Endothelial cell of hepatic sinusoid (primary cell): ENCODE measurements at regions not wholly inside any gene's neighbourhood (a gene's known extent, or its start where the extent isn't known, plus 50 kb on each side); places are given as distances from the start of the nearest gene placed in this dataset.
"Not testable (repeated sequence)": the region's sequence is repeated elsewhere in the genome, so short reads cannot be mapped to it uniquely, and the experiment has no call there.

Experiments used
- in situ Hi-C: cut with HindIII; loops from 2 replicates; pipeline ENCODE4 v1.10.0; 2017; ENCODE audit warnings: low sequenced_read_pairs

DNA sequence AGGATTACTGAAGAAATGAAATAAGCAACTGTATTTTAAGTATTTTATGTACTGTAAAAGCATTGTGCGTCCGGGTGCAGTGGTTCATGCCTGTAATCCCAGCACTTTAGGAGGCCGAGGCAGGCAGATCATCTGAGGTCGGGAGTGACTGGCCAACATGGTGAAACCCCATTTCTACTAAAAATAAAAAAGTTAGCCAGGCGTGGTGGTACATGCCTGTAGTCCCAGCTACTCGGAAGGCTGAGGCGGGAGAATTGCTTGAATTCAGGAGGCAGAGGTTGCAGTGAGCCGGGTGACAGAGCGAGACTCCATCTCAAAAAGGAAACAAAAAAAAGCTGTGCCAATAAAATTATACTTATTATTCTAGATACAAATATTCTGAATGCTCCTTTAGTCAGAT, 215.4 kb upstream of the DMRT1 start:
- in situ Hi-C loops, result not testable (repeated sequence)

DNA sequence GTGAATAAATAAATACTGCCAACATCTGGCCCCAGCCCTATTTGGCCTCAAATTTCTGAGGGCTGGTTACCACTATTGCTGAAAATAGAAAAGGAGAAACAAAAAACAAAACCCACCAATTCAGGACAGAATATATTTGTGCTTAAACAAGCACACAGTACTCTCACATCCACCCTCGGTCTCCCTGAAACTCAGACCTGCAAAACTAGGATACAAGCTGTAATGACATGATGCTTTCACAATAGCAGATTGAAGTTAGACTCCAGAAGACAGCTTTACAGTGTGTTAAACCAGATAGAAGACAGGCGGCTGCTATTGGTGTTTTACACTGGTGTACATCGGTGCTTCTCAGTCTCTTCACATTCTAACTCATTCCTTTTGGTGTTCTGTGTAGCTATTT, 214.9 kb upstream of the DMRT1 start:
- in situ Hi-C loops, result no loop called here

DNA sequence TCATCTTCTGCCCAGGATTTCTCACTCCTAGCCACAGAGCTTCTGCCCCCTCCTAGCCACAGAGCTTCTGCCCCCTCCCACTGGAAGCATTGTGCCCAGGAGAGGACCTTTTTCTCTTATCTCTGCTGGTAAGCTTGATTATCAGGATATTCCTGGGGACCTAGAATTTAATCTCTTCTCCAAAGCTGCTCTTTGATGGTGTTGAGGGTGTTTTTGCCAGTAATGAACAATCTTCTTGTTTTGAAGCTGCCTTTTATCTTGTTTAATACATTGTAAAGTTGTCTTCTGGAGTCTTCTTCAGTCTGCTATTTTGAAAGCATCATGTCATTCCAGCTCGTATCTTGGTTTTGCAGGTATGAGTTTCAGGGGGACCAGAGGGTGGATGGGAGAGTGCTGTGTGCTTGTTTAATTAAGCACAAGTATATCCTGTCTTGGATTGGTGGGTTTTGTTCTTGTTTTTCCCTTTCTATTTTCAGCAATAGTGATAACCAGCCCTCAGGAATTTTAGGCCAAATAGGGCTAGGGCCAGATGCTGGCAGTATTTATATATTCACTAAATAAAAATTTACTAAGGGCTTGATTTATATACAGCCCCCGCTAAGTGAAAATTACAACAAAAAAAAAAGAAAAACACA, 214.0 kb upstream of the DMRT1 start:
- in situ Hi-C loops, result no loop called here

DNA sequence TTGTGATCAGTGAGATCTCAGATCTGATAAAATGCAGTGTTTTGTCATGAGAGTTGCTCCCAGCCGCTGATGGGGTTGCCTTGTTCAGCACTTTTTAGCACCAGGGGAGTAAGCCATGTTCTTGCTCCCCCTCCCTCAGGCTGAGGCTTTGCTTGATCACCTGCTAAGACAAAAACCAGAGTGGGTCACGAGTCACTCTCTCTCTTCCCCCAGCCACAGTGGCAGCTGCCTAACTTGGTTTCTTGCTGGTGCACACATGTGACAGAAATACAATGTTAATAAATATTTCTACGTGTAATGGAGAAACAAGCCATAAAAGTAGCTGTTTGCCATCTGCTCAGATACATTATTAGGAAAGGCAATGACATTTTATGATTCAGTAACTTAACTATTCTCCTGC, 212.4 kb upstream of the DMRT1 start:
- in situ Hi-C loops, result no loop called here

DNA sequence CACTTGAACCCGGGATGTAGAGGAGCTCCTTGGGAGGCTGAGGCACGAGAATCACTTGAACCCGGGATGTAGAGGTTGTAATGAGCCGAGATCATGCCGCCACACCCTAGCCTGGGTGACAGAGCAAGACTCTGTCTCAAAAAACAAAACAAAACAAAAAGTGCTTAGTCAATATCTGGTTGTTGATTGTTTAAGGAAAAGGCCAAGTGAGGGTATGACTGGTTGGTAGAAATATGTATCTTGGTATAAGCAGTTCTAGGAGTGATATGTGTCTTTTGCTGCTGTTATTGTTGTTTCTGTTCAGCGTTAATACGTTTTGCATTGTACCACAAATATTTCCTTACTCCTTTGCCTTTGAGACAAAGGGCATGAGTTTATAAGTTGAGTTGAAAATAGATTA, 210.7 kb upstream of the DMRT1 start:
- in situ Hi-C loops, result no loop called here

DNA sequence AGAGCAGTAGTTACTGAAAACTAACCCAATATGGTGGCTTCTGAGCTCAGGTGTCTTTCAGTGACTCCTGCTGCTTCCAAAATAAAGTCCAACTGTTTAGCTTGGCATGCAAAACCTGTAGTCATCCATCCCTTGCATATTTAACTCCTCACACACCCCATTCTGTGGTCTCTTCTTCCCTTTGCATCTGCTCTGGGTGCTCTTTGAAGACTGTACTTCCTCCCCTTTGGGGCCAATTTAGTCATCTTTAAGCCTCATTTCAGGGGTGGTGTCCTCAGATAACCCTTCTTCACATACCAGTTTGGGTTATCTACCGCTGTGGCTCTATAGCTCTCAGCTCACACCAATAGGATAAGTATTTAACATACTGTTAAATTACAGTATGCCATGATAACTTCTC, 209.9 kb upstream of the DMRT1 start:
- in situ Hi-C loops, result no loop called here

DNA sequence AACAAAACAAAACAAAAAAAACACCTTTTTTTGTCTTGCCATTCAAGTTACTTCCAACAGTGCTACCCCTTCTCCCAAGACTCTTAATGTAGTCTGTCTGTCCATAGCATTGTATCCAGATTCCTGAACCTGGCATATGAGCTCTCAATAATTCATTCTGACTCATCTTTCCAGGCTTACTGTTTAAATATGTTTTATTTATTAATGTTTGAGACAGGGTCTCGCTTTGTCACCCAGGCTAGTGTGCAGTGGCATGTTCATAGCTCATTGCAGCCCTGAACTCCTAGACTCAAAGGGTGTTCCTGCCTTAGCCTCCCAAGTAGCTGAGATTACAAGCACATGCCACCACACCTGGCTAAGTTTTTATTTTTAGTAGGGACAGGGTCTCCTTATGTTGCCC, 208.0 kb upstream of the DMRT1 start:
- in situ Hi-C loops, result no loop called here

DNA sequence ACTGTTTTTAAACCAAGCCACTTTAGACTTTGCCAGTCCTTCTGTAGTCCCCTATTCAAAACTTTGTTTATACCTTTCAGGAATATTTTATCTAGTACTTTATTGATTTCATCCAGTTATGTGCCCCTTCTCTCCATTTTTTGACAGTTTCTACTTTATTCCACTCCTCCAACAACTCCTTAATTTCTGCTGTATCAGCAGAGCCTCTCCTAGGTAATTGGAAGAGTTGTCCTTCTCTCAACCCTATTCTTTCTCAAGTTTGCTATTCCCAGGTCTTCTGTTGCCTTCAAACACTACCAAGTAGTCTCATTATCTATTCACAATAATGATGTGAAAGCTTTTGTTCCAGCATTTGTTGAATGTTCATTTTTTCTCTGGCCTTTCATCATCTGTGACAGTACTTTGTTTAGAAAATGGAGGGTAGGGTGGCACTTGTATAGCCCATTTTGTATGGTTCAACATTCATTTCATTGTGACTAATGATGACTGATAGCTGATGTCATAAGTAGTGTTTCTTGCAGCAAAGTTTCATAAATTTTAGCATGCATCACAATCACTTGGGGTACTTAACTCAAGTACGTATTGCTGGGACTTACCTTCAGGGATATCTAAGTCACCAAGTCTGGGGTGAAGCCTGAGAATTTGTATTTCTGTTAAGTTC, 204.4 kb upstream of the DMRT1 start:
- in situ Hi-C loops, result no loop called here

DNA sequence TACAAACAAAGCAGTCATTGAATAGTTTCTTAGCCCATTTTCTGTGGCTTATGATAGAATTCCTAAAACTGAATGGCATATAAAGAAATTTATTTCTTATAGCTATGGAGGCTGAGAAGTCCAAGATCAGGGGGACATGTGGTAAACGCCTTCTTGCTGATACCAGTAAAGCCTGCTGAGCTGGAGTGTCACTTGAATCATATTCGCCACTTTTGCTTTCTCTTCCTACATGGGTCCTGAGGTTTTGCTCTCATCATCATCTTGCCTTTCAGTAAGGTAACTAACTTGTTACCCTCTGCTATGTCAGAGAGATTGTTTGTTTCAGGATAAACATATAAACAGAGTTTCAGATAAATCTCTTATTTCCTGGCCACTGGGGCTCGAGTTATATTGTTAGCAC, 203.3 kb upstream of the DMRT1 start:
- in situ Hi-C loops, result no loop called here

DNA sequence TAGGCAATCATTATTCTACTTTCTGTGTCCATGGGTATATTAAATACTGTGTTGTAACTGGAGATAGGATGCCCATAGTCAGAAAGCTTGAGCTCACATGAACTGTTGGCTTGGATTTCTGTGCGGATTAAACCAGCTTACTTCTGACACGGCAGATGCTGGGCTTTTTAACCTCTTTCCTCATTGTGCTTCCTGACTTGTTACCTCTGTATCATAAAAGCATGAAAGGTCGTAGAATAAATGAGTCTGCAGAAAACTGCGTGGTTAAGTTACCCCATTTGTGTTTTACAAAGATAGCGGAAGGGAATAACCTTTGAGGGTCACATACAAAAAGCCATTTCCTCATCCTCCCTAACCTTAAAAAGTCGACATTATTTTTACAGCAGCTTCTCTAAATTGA, 199.5 kb upstream of the DMRT1 start:
- in situ Hi-C loops, result no loop called here

DNA sequence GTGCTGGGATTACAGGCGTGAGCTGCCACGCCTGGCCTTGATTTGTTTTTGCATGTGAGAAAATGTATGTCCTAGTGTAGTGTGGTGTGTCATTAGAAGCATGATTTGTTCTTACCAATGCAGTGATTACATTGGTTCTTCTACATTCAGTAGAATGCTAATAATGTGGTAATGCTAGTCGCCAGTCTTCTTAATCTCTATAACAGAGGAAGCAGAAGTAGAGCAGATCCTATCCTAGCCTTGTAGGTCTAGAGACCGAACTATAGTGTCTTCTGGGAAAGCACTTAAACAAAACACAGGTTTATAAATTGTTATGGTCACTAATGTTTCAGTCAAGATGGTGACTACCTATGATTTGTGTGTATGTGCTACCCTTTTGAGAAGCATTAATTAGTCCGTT, 197.5 kb upstream of the DMRT1 start:
- in situ Hi-C loops, result no loop called here

DNA sequence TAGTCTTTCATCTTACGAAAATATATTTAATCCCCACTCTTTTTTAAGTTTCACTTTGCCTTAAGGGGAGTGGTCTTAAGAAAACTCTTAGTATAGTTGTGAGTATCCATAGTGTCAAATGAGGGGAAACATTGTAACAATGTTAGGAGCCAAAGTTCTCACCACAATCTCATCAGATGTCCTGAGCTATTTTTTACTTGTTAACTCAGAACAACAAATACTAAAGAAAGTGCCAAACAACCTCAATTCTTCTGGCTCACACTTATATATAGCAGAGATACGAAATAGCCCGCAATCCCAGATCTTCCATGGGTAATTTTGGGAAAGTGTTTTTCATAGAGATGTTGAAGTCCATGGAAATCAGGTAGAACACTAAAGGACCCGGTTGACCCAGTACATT, 194.0 kb upstream of the DMRT1 start:
- in situ Hi-C loops, result no loop called here

DNA sequence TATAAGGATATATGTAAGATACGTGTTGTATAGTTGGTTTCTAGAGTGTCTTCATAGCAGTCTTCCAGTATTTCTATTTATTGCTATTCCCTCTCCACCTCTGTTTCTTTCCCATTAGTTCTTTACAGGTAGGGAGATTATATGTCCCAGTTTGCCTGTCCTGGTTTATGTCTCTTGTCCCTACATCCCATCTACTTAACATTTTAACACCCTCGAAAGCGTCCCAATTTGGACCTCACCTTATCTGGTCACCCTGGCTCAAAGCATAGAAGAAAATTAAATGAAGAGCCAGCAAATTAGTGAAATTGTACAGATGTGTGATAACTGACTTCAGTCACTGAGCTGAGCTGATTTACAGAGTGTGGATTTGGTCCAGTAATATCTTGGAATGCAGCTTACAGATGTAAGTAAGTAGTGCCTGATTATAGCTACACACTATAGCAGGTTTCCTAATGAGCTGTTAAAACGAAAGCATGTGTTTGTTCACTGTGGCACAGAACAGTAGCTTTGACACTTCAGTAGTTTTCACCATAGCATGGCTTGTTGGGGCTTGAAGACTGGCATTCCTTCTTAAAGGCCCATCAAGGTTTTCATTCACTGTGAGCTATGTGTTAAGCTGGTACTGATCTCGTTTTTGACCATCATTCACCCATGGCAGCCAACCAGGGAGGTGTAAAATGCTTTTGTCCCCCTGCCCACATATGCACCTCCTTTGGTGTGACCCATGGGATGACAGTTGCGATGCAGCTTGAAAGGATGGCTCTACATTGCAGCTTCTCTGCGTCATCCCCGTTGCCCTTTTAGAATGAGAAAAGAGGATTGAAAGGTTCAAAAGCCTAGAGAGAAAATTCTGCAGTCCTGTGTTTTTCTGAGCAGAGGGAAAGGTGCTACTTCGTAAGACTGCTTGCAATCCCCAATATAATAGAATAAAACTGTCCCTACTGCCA, 192.1 kb upstream of the DMRT1 start:
- in situ Hi-C loops, result no loop called here

DNA sequence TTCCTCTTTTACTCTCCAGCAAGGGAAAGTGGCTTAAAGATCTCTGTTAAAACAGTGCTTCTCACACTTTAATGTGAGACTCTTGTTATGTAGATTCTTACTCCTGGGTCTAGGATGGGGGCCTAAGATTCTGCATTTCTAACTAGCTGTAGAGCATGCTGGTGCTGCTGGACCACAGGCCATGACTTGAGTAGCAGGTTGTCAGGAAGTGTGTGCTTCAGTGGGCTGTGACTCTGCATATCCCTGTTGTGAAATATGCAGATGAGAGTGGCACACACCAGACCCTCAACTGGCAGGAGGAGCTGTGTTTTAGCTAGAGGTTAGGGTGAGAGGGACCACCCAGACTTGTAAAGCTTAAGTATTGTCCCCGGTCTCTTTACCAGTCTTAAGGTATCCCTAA, 191.1 kb upstream of the DMRT1 start:
- in situ Hi-C loops, result no loop called here

DNA sequence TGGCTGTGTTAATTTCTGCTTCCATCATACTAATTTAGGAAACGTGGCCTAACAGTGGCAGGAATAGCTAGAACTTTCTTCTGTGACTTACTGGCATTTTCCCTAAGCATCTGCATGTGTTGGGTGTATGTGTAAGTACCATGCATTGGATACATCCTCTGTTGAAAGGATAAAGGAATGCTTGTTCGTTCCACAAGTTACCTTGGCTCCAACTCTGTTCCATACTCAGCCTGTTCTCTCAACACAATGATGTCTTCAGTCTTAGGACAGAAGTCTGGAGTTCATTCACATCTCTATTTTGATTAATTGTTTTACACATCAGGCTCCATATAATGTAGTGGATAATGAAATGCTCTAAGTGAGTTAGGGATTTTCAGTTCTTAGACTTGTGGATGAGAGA, 190.1 kb upstream of the DMRT1 start:
- in situ Hi-C loops, result no loop called here

DNA sequence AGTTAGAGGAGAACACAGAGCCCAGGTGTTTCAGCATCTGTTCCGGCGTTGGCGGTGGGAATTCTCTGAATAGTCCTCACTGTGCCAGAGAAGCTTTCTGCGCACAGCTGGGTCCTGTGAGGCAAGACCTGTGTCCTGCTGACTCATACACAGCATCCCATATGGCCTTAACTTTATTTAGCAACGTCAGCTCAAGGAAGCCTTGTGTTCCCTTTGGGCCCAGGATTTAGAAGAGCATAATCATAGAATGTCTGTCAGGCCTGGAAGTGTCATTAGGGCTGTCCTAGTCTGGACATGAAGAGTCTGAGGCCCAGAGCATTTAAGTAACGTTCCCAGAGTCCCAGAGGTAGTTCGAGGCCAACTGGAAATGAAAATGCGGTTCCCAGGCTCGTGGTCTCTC, 188.6 kb upstream of the DMRT1 start:
- in situ Hi-C loops, result no loop called here

DNA sequence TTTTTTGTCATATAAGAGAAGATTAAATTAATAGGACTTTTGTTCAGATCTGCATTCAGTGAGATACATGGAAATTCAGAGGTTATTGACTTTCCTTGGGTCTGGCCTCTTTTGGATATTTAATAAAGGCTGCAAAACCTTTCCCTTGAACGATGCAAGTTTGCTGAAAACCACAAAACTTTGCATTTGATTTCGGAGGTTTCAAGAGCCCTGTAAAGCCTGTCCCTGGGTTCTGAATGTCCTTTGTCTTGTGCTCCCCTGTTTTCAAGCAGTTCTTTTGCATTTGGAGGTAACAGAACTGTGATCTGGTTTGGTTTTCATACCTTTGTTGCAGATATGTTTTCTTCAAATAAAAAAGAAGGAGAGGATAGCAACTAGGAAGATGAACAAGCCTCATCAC, 188.1 kb upstream of the DMRT1 start:
- in situ Hi-C loops, result no loop called here

DNA sequence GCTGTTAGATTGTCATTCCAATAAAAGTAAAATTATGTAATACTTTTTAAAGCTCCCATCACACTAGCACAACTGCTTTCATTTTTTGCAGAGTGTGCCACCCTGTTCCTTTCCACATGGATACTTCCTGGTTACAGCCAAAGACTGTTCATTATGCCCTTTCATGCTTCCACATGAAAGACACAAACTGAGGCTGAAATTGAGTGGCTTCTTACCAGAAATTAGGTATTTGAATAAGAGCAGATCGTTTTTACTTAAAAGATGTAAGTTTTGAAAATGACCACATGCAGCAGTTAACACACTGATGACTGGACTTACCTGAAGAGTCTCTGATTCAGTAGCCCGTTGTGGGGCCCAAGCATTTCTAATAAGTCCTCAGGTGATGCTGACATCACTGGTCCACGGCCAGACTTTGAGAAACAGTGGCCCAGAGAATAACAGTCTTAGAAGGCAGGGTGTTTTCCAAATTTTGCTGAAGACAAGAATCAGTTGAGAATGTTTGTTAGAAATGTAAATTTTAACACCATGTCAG, 187.6 kb upstream of the DMRT1 start:
- in situ Hi-C loops, result no loop called here

DNA sequence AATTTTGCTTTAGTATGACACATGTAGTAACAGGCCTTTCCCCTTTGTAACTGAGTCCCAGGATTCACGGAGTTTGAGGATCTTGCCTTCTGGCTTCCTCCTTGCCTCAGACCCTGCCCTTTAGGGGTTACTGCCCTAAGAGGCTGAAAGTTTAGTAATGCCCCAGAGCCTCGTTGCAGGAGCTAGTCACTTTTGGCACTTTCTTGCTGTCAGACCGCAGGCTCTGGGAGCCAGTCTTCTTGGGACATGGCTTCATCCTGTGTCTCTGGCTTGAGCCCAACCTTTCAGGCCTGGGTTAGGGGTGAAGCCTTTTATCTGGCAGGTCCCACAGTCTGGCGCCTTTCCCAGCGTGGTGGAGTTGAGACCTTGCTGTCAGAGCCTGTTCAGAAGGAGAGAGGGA, 185.6 kb upstream of the DMRT1 start:
- in situ Hi-C loops, result no loop called here

DNA sequence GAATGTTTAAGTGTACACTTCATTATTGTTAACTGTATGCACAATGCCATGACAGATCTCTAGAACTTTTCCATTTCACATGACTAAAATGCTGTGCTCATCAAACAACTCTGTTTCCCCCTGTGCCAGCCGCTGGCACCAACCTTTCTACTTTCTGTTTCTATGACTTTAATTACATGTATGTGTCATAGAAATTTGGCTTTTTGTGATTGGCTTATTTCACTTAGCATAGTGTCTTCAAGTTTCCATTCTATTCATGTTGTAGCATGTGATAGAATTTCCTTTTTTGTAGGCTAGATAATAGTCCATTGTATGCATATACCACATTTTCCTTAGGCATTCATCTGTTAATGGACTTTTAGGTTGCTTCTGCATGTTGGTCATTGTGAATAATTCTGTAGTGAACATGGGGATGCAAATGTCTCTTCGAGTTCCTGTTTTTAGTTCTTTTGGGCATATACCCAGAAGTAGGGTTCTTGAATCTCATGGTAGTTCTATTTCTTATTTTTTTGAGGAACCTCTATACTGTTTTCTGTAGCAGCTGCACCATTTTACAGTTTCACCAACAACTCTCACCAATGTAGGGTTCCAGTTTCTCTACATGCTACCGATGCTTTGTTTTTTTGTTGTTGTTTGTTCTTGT, 184.4 kb upstream of the DMRT1 start:
- in situ Hi-C loops, result no loop called here

DNA sequence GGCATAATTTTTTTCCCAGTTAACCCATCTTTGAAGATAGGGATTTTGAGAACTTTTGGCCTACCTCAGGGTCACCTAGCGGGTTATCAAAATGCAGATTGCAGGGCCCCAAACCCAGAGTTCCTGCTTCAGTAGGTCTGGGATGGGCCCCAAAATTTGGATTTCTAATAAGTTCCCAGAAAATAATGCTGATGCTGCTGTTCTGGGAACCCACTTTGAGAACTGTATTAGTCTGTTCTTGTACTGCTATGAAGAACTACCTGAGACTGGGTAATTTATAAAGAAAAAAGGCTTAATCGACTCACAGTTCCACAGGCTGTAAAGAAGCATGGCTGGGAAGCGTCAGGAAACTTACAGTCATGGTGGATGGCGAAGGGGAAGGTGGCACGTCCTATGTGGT, 182.2 kb upstream of the DMRT1 start:
- in situ Hi-C loops, result no loop called here
